HepG2 (cell line): ENCODE measurements at regions not wholly inside any gene's neighbourhood (a gene's known extent, or its start where the extent isn't known, plus 50 kb on each side); places are given as distances from the start of the nearest gene placed in this dataset.

Experiments used
- ATAC-seq: fragments of 200-7000 bp; cut with Tn5 transposase; 3 replicates; pipeline ENCODE4 v1.9.1; 2020; ENCODE audit warnings: mild to moderate bottlenecking, moderate library complexity
- BruUV-seq: library from RNA; stranded (reverse); fragments of 400-500 nt; replicated peaks from 2 replicates; lab custom pipeline; 2021; lab: Mats Ljungman, UMichigan
- CTCF ChIA-PET: fragments of 300-600 bp; formaldehyde crosslinking; extraction: SDS; loops from one replicate; lab custom pipeline; 2021; ENCODE audit warnings: low total read pairs, inconsistent platforms, low intra/inter-chr PET ratio; lab: Yijun Ruan, JAX
- POLR2A ChIA-PET: fragments of 350-600 bp; sonication (Branson Sonifier 250); formaldehyde crosslinking; loops from one replicate; lab custom pipeline; 2020; ENCODE audit warnings: antibody characterized with exemption, inconsistent platforms; lab: Yijun Ruan, JAX
- DNase-seq: peaks from one replicate; pipeline ENCODE4 v3.0.0-alpha.2; 2015; ENCODE audit warnings: low spot score
- FAIRE-seq: peaks from 3 replicates; lab custom pipeline; 2011; peaks lifted over from hg19 to GRCh38; lab: Jason Lieb, UNC
- H2AFZ ChIP-seq: one replicate; pipeline ENCODE4 v1.6.1; 2011; ENCODE audit warnings: low read length, inconsistent platforms
- H3K27ac ChIP-seq: fragments of 300-600 bp; 3 replicates; pipeline ENCODE4 v1.8.0; 2011; ENCODE audit warnings: mixed run types, mild to moderate bottlenecking, mixed read lengths, low read length, inconsistent platforms; ENCODE audit not compliant: insufficient read depth; ENCODE audit errors: extremely low read length
- H3K27me3 ChIP-seq, 2 experiments: fragments of 200-600 bp in 1 of 2; 2 replicates in 1 of 2; 3 replicates in 1 of 2; pipeline versions ENCODE4 v1.6.0 to v1.8.0; 2011; ENCODE audit warnings: low read length in 2 of 2, mild to moderate bottlenecking in 2 of 2, moderate library complexity in 2 of 2, inconsistent platforms in 1 of 2; ENCODE audit not compliant: insufficient read depth in 2 of 2, control insufficient read depth in 1 of 2
- H3K36me3 ChIP-seq, 2 experiments: fragments of 200-600 bp in 1 of 2; replicated peaks in 1 of 2; 2 replicates in 1 of 2; 3 replicates in 1 of 2; pipeline versions ENCODE4 v1.5.1 to v1.8.0; 2011; ENCODE audit warnings: low read length in 2 of 2, inconsistent platforms in 1 of 2; ENCODE audit not compliant: insufficient read depth in 2 of 2, control insufficient read depth in 1 of 2
- H3K4me1 ChIP-seq: 2 replicates; pipeline ENCODE4 v1.5.1; 2012; ENCODE audit warnings: low read length, inconsistent platforms; ENCODE audit not compliant: insufficient read depth
- H3K4me2 ChIP-seq: 2 replicates; pipeline ENCODE4 v1.6.0; 2011; ENCODE audit warnings: low read depth, low read length, inconsistent platforms
- H3K4me3 ChIP-seq, 3 experiments: fragments of 200-600 bp in 1 of 3; sonication (generic), shearing (Covaris generic) in 1 of 3; replicated peaks in 1 of 3; 2 replicates each; pipeline ENCODE4 v1.5.1; 2011 to 2016; ENCODE audit warnings: low read length in 3 of 3, inconsistent platforms in 2 of 3, low read depth in 2 of 3, mild to moderate bottlenecking in 2 of 3, control low read depth in 1 of 3, mixed read lengths in 1 of 3; ENCODE audit not compliant: insufficient read depth in 1 of 3
- H3K79me2 ChIP-seq: one replicate; pipeline ENCODE4 v1.6.1; 2011; ENCODE audit warnings: low read length, inconsistent platforms; ENCODE audit not compliant: insufficient read depth
- H3K9ac ChIP-seq: 2 replicates; pipeline ENCODE4 v1.6.0; 2011; ENCODE audit warnings: mild to moderate bottlenecking, low read depth, low read length, inconsistent platforms; ENCODE audit not compliant: insufficient read depth
- H3K9me3 ChIP-seq: 2 replicates; pipeline ENCODE4 v1.5.1; 2012; ENCODE audit warnings: mild to moderate bottlenecking, low read length
- H4K20me1 ChIP-seq: 2 replicates; pipeline ENCODE4 v1.6.0; 2011; ENCODE audit warnings: inconsistent platforms, mild to moderate bottlenecking, low read length, moderate library complexity; ENCODE audit not compliant: insufficient read depth
- GATAD2A ChIP-seq: IDR thresholded peaks from 2 replicates; pipeline ENCODE4 v1.6.1; 2016
- HDAC6 ChIP-seq: fragments of 200-600 bp; sonication (generic); IDR thresholded peaks from 2 replicates; pipeline ENCODE4 v1.7.0; 2017; ENCODE audit warnings: mild to moderate bottlenecking, antibody characterized with exemption, low read length, low read depth
- NFKB2 ChIP-seq: sonication (generic); formaldehyde crosslinking; IDR thresholded peaks from 2 replicates; pipeline ENCODE4 v1.4.0; 2020; ENCODE audit warnings: missing genetic modification reagents, borderline replicate concordance
- NR1H2 ChIP-seq: sonication (generic); formaldehyde crosslinking; IDR thresholded peaks from 2 replicates; pipeline ENCODE4 v1.8.1; 2022; ENCODE audit warnings: low read depth, missing genetic modification reagents, borderline replicate concordance
- ZNF12 ChIP-seq: sonication (generic); formaldehyde crosslinking; IDR thresholded peaks from 2 replicates; pipeline ENCODE4 v1.5.0; 2020; ENCODE audit warnings: missing genetic modification reagents
- ZNF232 ChIP-seq: sonication (generic); formaldehyde crosslinking; IDR thresholded peaks from 2 replicates; pipeline ENCODE4 v1.4.0; 2020; ENCODE audit warnings: missing genetic modification reagents, borderline replicate concordance
- ZNF234 ChIP-seq: sonication (generic); formaldehyde crosslinking; conservative IDR thresholded peaks from 2 replicates; pipeline ENCODE4 v1.5.1; 2020; ENCODE audit warnings: mild to moderate bottlenecking, missing genetic modification reagents
- ZNF44 ChIP-seq: sonication (generic); formaldehyde crosslinking; IDR thresholded peaks from 2 replicates; pipeline ENCODE4 v1.5.1; 2020; ENCODE audit warnings: mild to moderate bottlenecking, missing genetic modification reagents
- ZSCAN25 ChIP-seq: sonication (generic); formaldehyde crosslinking; IDR thresholded peaks from 2 replicates; pipeline ENCODE4 v1.8.0; 2022; ENCODE audit warnings: mild to moderate bottlenecking, missing genetic modification reagents
- WGBS: methylation state at CpG from one replicate; pipeline ENCODE4 v1.1.6; 2017; ENCODE audit warnings: low lambda C conversion rate; 5-methylcytosine and 5-hydroxymethylcytosine counted together
- in situ Hi-C: cut with HindIII; loops from 2 replicates; pipeline ENCODE4 v1.10.0; 2017; ENCODE audit warnings: low pct_unique_long_range_greater_than_20kb; ENCODE audit not compliant: extremely low pct_ligation_motif_present
- intact Hi-C: fragments of 100-400 bp; cut with micrococcal nuclease; formaldehyde crosslinking; loops from one replicate; pipeline ENCODE4 v1.10.0; 2022; ENCODE audit not compliant: unreplicated experiment

- H3K4me1 ChIP-seq: no peaks in the 10 kb centered on the region
- no peak for FAIRE-seq
- no peak overlapping the region for H3K27ac ChIP-seq
- no peak for ATAC-seq
- no peaks in the 10 kb centered on the region for H4K20me1 ChIP-seq
- in situ Hi-C loops: no loop called here
- DNase-seq: no peak
- no peak overlapping the region for H2AFZ ChIP-seq
- BruUV-seq: no TSS peak
- 98% methylated on average over 7 of the region's 7 CpGs for WGBS
- no peaks in the 10 kb centered on the region for H3K36me3 ChIP-seq
- H3K9me3 ChIP-seq: peaks cover 6% of the 10 kb centered on the region; the same call in 1 of the 2 replicates
- CTCF ChIA-PET: no interaction called here
- TF ChIP-seq ZNF234 (CRISPR knock-in tag) (no peak), NR1H2 (CRISPR knock-in tag) (no peak), ZNF12 (no peak), HDAC6 (no peak), ZSCAN25 (CRISPR knock-in tag) (no peak), NFKB2 (CRISPR knock-in tag) (no peak), ZNF232 (no peak), ZNF44 (CRISPR knock-in tag) (no peak)
- TF ChIP-seq, all 625 proteins: peak for 0
- no peaks in the 10 kb centered on the region for H3K79me2 ChIP-seq
- POLR2A ChIA-PET: no interaction called here
- H3K9ac ChIP-seq: no peak overlapping the region
- no peaks in the 10 kb centered on the region for H3K27me3 ChIP-seq
- intact Hi-C loops: no loop called here
- no peak overlapping the region for H3K4me2 ChIP-seq
- no peak overlapping the region for H3K4me3 ChIP-seq
These were observed 176.5 kb downstream of the BMP4 start for GRCh38 chr14:53780051-53780555.

GRCh38 chr14:53779301-53779700, 177.3 kb downstream of the BMP4 start:
- no peaks in the 10 kb centered on the region for H3K9me3 ChIP-seq
- no TSS peak for BruUV-seq
- POLR2A ChIA-PET: no interaction called here
- no peak overlapping the region for H2AFZ ChIP-seq
- no peaks in the 10 kb centered on the region for H3K79me2 ChIP-seq
- no peak for TF ChIP-seq GATAD2A
- no peak for DNase-seq
- CTCF ChIA-PET: no interaction called here
- no peak overlapping the region for H3K9ac ChIP-seq
- H3K4me1 ChIP-seq: no peaks in the 10 kb centered on the region
- intact Hi-C loops (loop anchor here (2.0 kb wide), 1 partner anchor 26 kb away; no protein-coding TSS in a partner anchor), in situ Hi-C loops (no loop called here)
- H3K27me3 ChIP-seq: no peaks in the 10 kb centered on the region
- WGBS: 76% methylated on average over 2 of the region's 2 CpGs
- no peaks in the 10 kb centered on the region for H4K20me1 ChIP-seq
- H3K4me2 ChIP-seq: no peak overlapping the region
- no peak overlapping the region for H3K4me3 ChIP-seq
- FAIRE-seq: no peak
- no peak overlapping the region for H3K27ac ChIP-seq
- no peak for ATAC-seq
- no peaks in the 10 kb centered on the region for H3K36me3 ChIP-seq
